Prostate gland (tissue), 2 donors: ENCODE measurements at regions not wholly inside any gene's neighbourhood (a gene's known extent, or its start where the extent isn't known, plus 50 kb on each side); places are given as distances from the start of the nearest gene placed in this dataset.

Experiments
- POLR2AphosphoS5 ChIP-seq: sonication (generic); formaldehyde crosslinking; IDR thresholded peaks from one replicate; pipeline ENCODE4 v1.6.1; 2017; ENCODE audit warnings: antibody characterized with exemption
- TF ChIP-seq, protein P1 (sequence below), 4 experiments: fragments of 200-600 bp in 2 of 4; fragments of 450-650 bp in 2 of 4; sonication (generic) in 2 of 4; IDR thresholded peaks; 1 replicate in 3 of 4; 2 replicates in 1 of 4; pipeline ENCODE4 v1.5.1; 2016 to 2019; ENCODE audit warnings: antibody characterized with exemption in 4 of 4, mild to moderate bottlenecking in 2 of 4, moderate library complexity in 2 of 4

- TF ChIP-seq, protein P1, sequence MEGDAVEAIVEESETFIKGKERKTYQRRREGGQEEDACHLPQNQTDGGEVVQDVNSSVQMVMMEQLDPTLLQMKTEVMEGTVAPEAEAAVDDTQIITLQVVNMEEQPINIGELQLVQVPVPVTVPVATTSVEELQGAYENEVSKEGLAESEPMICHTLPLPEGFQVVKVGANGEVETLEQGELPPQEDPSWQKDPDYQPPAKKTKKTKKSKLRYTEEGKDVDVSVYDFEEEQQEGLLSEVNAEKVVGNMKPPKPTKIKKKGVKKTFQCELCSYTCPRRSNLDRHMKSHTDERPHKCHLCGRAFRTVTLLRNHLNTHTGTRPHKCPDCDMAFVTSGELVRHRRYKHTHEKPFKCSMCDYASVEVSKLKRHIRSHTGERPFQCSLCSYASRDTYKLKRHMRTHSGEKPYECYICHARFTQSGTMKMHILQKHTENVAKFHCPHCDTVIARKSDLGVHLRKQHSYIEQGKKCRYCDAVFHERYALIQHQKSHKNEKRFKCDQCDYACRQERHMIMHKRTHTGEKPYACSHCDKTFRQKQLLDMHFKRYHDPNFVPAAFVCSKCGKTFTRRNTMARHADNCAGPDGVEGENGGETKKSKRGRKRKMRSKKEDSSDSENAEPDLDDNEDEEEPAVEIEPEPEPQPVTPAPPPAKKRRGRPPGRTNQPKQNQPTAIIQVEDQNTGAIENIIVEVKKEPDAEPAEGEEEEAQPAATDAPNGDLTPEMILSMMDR (IDR thresholded peaks at IDR 0.05): no peak
- TF ChIP-seq POLR2AphosphoS5: no peak
Observed at GRCh38 chr16:86895606-86896005, 317.3 kb downstream of the FOXL1 start.
